ENCODE measurements at regions not wholly inside any gene's neighbourhood (a gene's known extent, or its start where the extent isn't known, plus 50 kb on each side); places are given as distances from the start of the nearest gene placed in this dataset.

DNA sequence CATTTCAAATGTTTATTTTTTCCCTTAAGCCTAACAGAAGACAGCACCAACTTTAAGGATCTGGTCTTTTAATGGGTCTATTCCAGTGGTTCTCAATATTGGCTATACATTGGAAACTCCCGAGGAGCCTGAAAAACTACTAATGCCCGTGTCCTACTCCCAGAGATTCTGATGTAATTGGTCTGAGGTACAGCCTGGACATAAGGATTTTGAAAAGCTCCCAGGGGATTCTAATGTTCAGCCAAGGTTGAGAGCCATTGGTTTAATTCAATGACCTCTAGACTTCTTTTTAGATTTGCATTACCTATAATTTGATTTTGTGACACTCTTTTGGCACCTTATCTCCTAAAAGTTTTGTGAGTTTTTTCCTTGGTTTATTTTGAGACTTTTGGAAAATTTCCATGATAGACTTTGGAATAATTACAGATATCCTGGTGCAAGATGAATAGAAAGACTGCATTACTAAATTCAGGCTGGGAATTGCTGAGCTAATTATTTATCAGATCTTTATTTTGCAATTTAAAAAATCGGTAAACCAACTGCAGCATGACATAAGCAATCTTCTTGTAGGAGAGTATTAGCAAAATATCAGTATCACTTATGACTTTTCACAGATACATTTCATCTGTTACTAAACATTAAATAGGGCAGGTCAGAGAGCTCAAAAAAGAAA, 91.5 kb upstream of the ELL2 start:
- TF ChIP-seq EP300 (IDR thresholded peaks at IDR 0.05) (no peak), POLR2AphosphoS5 (IDR thresholded peaks at IDR 0.05) (no peak), POLR2A (IDR thresholded peaks at IDR 0.05) (no peak)
- TF ChIP-seq, protein P1, sequence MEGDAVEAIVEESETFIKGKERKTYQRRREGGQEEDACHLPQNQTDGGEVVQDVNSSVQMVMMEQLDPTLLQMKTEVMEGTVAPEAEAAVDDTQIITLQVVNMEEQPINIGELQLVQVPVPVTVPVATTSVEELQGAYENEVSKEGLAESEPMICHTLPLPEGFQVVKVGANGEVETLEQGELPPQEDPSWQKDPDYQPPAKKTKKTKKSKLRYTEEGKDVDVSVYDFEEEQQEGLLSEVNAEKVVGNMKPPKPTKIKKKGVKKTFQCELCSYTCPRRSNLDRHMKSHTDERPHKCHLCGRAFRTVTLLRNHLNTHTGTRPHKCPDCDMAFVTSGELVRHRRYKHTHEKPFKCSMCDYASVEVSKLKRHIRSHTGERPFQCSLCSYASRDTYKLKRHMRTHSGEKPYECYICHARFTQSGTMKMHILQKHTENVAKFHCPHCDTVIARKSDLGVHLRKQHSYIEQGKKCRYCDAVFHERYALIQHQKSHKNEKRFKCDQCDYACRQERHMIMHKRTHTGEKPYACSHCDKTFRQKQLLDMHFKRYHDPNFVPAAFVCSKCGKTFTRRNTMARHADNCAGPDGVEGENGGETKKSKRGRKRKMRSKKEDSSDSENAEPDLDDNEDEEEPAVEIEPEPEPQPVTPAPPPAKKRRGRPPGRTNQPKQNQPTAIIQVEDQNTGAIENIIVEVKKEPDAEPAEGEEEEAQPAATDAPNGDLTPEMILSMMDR (IDR thresholded peaks at IDR 0.05), result no peak
- no peaks in the 10 kb centered on the region for H3K27me3 ChIP-seq
- ATAC-seq, result no peak
- no peaks in the 10 kb centered on the region for H3K9me3 ChIP-seq
- no peak overlapping the region for H3K27ac ChIP-seq
- peaks cover 0 to 16% (median 0%) of the 10 kb centered on the region in 3 donors for H3K4me1 ChIP-seq
- no peaks in the 10 kb centered on the region for H3K36me3 ChIP-seq
- WGBS, 2 donors (ENCODE audit: low coverage in 1 of 2), result 78 to 83% methylated on average over 3 of the region's 3 CpGs
- H3K4me3 ChIP-seq, result no peak overlapping the region

DNA sequence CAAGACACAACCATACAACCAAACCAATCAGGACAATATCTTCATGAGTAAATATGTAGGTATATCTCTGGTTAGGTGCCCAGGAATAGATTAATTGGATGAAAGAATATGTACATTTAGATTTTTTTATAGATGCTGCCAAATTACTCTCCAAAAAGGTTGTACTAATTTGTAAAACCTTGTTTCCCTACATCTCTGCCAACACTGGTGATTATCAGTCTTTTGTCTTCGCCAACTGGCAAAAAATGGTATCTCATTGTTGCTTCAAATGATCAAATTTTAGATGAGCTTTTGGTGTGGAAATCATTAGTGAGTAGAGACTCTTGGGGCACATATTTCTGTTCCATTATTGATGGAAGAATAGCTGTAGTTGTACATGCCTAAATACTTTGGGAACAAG, 90.7 kb upstream of the ELL2 start:
- WGBS, 2 donors (ENCODE audit: low coverage in 1 of 2), result 100% methylated on average over 1 of the region's 1 CpG
- H3K4me1 ChIP-seq, result peaks cover 0 to 16% (median 0%) of the 10 kb centered on the region in 3 donors
- H3K4me3 ChIP-seq, result no peak overlapping the region
- no peak for ATAC-seq
- H3K27ac ChIP-seq, result no peak overlapping the region
- H3K36me3 ChIP-seq, result no peaks in the 10 kb centered on the region
- TF ChIP-seq POLR2AphosphoS5 (IDR thresholded peaks at IDR 0.05), result no peak
- TF ChIP-seq, protein P1 (IDR thresholded peaks at IDR 0.05), result no peak
- no peak for TF ChIP-seq EP300 (IDR thresholded peaks at IDR 0.05)
- TF ChIP-seq POLR2A (IDR thresholded peaks at IDR 0.05), result no peak
- no peaks in the 10 kb centered on the region for H3K9me3 ChIP-seq
- H3K27me3 ChIP-seq, result no peaks in the 10 kb centered on the region

DNA sequence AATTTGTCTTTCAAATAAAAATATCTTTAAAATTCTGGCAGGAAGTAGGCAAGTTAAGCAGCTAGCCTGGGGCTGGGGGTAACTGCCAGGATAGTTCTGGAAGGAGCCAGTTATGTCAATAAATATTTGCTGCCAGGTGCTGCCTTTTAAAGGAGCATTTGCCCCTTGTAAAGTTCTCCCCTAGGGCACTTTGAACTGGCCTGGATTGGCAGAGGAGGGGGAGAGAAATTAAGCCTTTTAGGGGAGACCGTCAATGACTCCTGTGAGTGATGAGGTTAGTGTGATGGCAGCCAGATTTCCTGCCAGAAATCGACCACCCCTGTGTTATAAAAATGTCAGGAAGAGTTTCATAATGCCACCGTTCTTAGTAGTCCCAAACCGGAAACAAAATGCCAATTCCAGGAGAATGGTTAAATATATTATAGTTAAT, 89.8 kb upstream of the ELL2 start:
- no peaks in the 10 kb centered on the region for H3K36me3 ChIP-seq
- no peaks in the 10 kb centered on the region for H3K9me3 ChIP-seq
- ATAC-seq, result no peak
- no peak overlapping the region for H3K27ac ChIP-seq
- H3K27me3 ChIP-seq, result no peaks in the 10 kb centered on the region
- peaks cover 0 to 16% (median 0%) of the 10 kb centered on the region in 3 donors for H3K4me1 ChIP-seq
- no peak overlapping the region for H3K4me3 ChIP-seq
- TF ChIP-seq POLR2A (IDR thresholded peaks at IDR 0.05), result no peak
- TF ChIP-seq POLR2AphosphoS5 (IDR thresholded peaks at IDR 0.05), result no peak
- TF ChIP-seq, protein P1 (IDR thresholded peaks at IDR 0.05), result no peak
- no peak for TF ChIP-seq EP300 (IDR thresholded peaks at IDR 0.05)
- WGBS, 2 donors (ENCODE audit: low coverage in 1 of 2), result 36 to 46% methylated on average over 3 to 4 of the region's 4 CpGs

DNA sequence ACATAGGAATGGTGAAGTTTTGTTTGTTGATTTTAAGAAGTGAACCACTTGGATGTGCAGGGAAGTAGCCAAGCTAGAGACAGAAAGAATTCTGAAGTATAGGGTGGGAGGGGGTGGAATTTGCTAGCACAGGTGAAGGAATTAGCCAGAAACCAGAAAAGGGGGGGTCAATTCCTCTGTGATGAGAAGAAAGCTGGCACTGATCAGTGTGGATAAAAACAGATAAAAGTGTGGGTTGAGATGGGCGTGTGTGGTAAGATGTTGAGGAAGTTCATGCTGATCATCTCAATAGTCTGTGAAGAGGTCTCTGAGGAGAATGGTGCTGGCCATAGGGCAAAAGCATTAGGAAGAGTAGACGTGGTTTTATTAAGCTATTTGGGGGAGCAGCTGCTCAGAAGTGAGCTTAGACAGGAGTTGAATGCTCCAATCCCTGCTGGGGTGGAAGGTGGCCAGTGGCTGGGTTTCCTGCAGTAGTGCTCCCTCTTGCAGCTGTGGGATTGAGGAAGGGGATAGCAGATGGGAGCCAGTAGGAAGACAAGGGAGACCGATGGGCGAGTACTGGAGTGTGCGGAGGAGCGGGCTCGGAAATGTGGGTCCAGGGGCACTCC, 88.7 kb upstream of the ELL2 start:
- WGBS, 2 donors (ENCODE audit: low coverage in 1 of 2), result 83 to 87% methylated on average over 3 to 6 of the region's 7 CpGs
- H3K27ac ChIP-seq, result no peak overlapping the region
- no peaks in the 10 kb centered on the region for H3K36me3 ChIP-seq
- H3K4me1 ChIP-seq, result peaks cover 0 to 16% (median 0%) of the 10 kb centered on the region in 3 donors
- H3K9me3 ChIP-seq, result no peaks in the 10 kb centered on the region
- H3K27me3 ChIP-seq, result no peaks in the 10 kb centered on the region
- TF ChIP-seq, protein P1 (IDR thresholded peaks at IDR 0.05), result no peak
- no peak for TF ChIP-seq EP300 (IDR thresholded peaks at IDR 0.05)
- TF ChIP-seq POLR2A (IDR thresholded peaks at IDR 0.05), result no peak
- no peak for TF ChIP-seq POLR2AphosphoS5 (IDR thresholded peaks at IDR 0.05)
- H3K4me3 ChIP-seq, result no peak overlapping the region
- ATAC-seq, result no peak

Measured in gastroesophageal sphincter (tissue), 4 donors.